GM12874 (cell line): ENCODE measurements at regions not wholly inside any gene's neighbourhood (a gene's known extent, or its start where the extent isn't known, plus 50 kb on each side); places are given as distances from the start of the nearest gene placed in this dataset.

Experiments
- CTCF ChIP-seq: IDR thresholded peaks from 2 replicates; pipeline ENCODE4 v1.5.1; 2011; ENCODE audit warnings: low read depth, mild to moderate bottlenecking, control low read depth, low read length, moderate library complexity; ENCODE audit not compliant: insufficient read depth

DNA sequence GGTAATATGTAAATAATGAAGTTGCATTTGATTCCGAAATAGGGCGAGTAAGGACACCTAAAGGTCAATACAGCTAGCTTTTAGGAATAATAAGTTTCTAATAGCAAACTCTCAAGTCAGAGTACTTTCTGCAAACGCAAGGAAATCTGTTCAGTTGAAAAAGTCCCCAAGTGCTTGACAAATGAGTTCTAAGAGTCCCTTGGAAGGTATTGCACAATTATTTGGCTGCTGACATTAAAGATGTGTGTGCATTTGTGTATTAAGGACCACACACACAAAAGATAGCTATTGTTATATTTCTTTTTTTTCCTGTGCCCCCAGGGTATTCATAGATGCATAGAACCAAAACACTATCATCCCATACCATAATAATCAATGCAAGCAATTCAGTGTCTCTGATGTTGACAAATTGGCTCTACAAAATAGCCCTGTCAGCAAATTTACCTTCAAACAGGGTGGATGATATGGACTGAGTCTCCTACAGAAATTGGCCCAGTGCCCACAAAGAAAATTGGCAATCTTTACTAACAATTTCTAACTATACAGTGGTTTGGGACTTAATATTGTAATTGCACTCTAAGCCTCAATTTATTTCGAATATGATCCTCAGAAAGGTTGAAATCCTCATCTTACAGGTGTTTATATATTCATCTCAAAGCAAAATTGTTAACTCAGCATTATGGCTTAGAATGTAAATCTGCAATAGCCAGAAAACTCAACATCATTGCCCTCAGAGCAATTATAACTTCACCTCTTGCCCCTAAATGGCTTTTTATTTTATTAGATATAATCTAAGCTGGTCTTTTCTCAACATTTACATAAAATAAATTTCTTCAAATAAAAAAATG, 827.2 kb downstream of the MAT2B start:
- TF ChIP-seq CTCF: no peak

- TF ChIP-seq CTCF: no peak
Observed at GRCh38 chr5:164335837-164336236, 830.4 kb downstream of the MAT2B start.

DNA sequence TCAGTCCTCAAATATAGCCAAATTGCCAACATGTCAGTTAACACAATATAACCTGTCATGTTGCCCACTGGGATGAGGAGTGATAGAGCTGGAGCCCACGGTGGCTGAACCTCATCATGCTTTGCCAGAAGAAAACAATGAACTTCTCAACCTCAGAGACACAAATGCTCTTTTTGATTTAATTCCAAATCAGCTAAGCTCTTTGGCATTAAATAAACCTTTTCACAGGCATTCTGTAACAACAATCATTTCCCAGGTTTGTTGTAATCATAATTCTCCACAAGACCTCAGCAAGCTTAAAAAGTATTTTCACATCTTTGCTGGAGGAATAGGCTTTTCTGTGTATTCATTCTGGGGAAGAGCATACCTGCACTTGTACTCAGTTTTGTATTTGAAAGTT, 830.9 kb downstream of the MAT2B start:
- no peak for TF ChIP-seq CTCF

GRCh38 chr5:164336906-164337305, 831.5 kb downstream of the MAT2B start:
- no peak for TF ChIP-seq CTCF

DNA sequence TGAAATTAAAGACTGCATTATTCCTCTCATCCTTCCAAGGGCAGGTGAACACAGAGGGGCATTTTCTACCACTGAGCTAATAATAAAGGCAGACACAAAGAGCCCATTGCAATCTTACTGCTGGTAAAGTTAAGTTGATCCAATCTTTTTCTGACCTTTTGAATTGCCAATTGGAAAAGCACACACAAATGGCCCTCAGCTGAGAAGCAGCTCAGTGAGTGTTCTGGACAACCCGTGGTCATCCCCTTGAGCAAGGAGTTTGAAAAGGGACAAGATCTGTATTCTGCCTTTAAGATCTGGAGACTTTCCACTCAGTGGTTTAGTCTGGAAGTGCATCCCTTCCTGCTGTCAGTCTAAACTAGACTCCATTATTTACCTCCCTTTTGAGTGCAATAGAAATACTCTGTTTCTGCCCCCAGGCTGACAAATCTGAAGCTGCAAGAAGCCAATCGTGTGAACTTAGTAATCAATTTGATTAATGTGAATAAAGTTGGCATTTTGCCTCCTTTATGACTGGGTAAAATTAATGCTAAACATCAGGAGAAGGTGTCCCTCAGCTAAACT, 835.7 kb downstream of the MAT2B start:
- TF ChIP-seq CTCF: no peak

DNA sequence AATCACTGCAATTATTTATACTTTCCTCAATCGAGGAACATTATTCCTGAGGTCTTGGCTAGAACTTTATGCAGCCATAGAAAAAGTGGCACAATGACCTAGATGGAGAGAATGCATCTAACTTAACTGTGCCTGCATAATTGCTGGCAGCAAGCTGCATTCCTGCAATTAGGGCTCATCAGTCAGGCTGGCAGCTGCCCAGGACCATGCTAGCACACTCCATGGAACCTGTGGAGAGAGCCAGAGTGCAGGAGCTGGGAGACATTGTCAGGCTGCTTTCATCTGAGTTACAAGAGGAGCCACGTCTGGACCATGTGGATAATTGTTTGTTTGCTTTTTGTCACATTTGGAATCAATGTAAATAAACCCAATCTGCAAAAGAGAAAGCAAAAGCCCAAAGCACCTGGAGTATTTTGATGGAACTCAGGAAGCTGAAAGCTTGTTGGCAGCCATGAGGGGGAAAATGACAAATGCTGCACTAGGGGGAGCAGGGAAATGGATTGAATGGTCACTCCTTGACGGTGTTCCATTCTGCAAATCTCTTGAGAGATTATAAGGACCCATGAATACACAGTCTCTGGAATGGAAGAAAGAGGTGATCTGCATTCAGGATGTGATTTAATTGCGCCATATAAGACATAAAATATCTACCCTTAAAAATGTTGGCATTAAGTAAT, 839.9 kb downstream of the MAT2B start:
- no peak for TF ChIP-seq CTCF

DNA sequence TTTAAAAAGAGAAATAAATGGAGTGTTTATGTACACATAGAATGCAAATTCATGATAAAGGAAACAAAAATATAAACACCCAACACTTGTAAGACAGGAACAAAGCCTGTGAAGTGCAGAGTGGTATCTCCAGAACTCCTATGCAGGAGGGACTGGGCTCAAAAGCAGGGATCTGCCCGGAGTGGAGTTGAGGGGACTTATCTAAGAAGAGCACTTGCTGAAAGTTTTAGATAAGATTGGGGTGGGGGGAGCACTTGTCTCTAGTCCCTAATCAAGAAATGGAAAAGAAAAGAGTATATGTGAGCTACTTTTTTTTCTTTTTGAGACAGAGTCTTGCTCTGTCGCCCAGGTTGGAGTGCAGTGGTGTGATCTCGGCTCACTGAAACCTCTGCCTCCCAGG, 840.4 kb downstream of the MAT2B start:
- TF ChIP-seq CTCF: no peak
